ENCODE measurements at regions not wholly inside any gene's neighbourhood (a gene's known extent, or its start where the extent isn't known, plus 50 kb on each side); places are given as distances from the start of the nearest gene placed in this dataset.
A peak's percentile ranks its signal among the peaks of the same experiment; 100 is the strongest.

GRCh38 chr10:108801775-108802517, 1121.4 kb downstream of the XPNPEP1 start:
- DNase-seq (ENCODE audit: extremely low read depth, low read depth): peak; percentile 19
- H3K4me3 ChIP-seq (replicated peaks; ENCODE audit: low read depth, low read length): no peak overlapping the region
- no peak for TF ChIP-seq CTCF (IDR thresholded peaks at IDR 0.05; ENCODE audit: low read depth, low read length, missing control alignments)

- no peak for TF ChIP-seq CTCF (IDR thresholded peaks at IDR 0.05; ENCODE audit: low read depth, low read length, missing control alignments)
- no peak overlapping the region for H3K4me3 ChIP-seq (replicated peaks; ENCODE audit: low read depth, low read length)
- DNase-seq (ENCODE audit: extremely low read depth, low read depth): no peak
Measured at GRCh38 chr10:108801220-108801619, 1122.1 kb downstream of the XPNPEP1 start.

GRCh38 chr10:108797573-108797972, 1125.7 kb downstream of the XPNPEP1 start:
- H3K4me3 ChIP-seq (replicated peaks; ENCODE audit: low read depth, low read length): no peak overlapping the region
- TF ChIP-seq CTCF (IDR thresholded peaks at IDR 0.05; ENCODE audit: low read depth, low read length, missing control alignments): no peak
- DNase-seq (ENCODE audit: extremely low read depth, low read depth): no peak

GRCh38 chr10:108791794-108792474, 1131.4 kb downstream of the XPNPEP1 start:
- DNase-seq (ENCODE audit: extremely low read depth, low read depth): no peak
- TF ChIP-seq CTCF (IDR thresholded peaks at IDR 0.05; ENCODE audit: low read depth, low read length, missing control alignments): no peak
- no peak overlapping the region for H3K4me3 ChIP-seq (replicated peaks; ENCODE audit: low read depth, low read length)

- TF ChIP-seq CTCF (IDR thresholded peaks at IDR 0.05; ENCODE audit: low read depth, low read length, missing control alignments): no peak
- H3K4me3 ChIP-seq (replicated peaks; ENCODE audit: low read depth, low read length): no peak overlapping the region
- DNase-seq (ENCODE audit: extremely low read depth, low read depth): no peak
Measured at GRCh38 chr10:108791030-108791429, 1132.3 kb downstream of the XPNPEP1 start.

- peak; percentile 42 for DNase-seq (ENCODE audit: extremely low read depth, low read depth)
- no peak overlapping the region for H3K4me3 ChIP-seq (replicated peaks; ENCODE audit: low read depth, low read length)
- TF ChIP-seq CTCF (IDR thresholded peaks at IDR 0.05; ENCODE audit: low read depth, low read length, missing control alignments): no peak
Measured at GRCh38 chr10:108789919-108790318, 1133.4 kb downstream of the XPNPEP1 start.
